ENCODE measurements at regions not wholly inside any gene's neighbourhood (a gene's known extent, or its start where the extent isn't known, plus 50 kb on each side); places are given as distances from the start of the nearest gene placed in this dataset.

DNA sequence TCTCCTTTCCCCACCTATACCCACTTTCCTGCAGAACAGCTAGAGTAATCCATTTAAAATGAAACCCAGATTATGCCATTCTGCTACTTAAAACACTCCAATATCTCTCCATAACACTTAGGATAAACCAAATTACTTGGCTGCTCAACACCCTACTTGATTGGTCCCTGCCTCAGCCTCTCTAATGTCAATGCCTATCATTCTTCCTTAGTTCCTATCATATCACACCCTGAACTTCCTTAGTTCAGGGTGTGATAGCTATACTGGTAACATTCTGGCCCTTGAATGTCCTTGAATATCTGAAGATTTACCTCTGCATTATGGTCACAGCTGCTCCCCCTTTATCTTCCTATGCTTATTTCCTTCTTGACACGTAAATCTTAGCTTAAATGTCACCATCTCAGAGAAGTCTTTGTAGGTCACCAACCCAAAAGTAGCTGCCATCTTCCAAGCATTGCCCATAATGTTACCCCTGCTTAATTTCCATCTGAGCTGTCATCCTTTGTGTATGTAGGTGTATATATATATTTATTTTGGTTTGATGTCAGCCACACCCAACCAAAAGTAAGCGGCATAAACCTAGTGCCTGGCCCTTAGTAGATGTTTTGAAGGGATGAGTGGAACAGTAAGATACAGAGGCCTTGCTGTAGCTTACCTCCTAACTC, 379.8 kb downstream of the PTPRC start:
- Histone ChIP-seq H3K79me2 (ENCODE audit: control insufficient read depth, insufficient read depth, low read length) (no peaks in the 10 kb centered on the region), H3K4me1 (ENCODE audit: control insufficient read depth, insufficient read depth, low read length) (no peaks in the 10 kb centered on the region), H3K36me3 (ENCODE audit: control insufficient read depth in 2 of 2, insufficient read depth in 2 of 2, low read length in 1 of 2) (no peaks in the 10 kb centered on the region), H3K27me3 (replicated peaks in 1 of 2; ENCODE audit: control insufficient read depth in 2 of 2, insufficient read depth in 2 of 2, low read length in 1 of 2) (no peaks in the 10 kb centered on the region), H3K9ac (ENCODE audit: control insufficient read depth, insufficient read depth, low read length) (no peak overlapping the region), H3K4me3 (no peak overlapping the region), H3K4me2 (ENCODE audit: control insufficient read depth, insufficient read depth) (no peak overlapping the region), H3K27ac (ENCODE audit: control insufficient read depth, insufficient read depth) (no peak overlapping the region), H4K20me1 (ENCODE audit: control insufficient read depth, insufficient read depth) (no peaks in the 10 kb centered on the region), H3K9me3 (replicated peaks; ENCODE audit: control insufficient read depth, insufficient read depth, low read length) (no peaks in the 10 kb centered on the region), H2AFZ (ENCODE audit: control insufficient read depth, low read depth, low read length) (no peak overlapping the region)
- ChIA-PET RAD21 (ENCODE audit: unreplicated experiment) (interaction anchor here (1.0 kb wide), 2 partner anchors 9 to 224 kb away, joined by 4 read pairs; no protein-coding TSS in a partner anchor), CTCF (interaction anchor here (1.5 to 3.1 kb wide), 2 partner anchors 10 to 15 kb away, joined by 4 to 12 read pairs; no protein-coding TSS in a partner anchor), SMC1A (ENCODE audit: uncharacterized antibody, unreplicated experiment) (interaction anchor here (0.8 to 1.8 kb wide), 5 partner anchors 9 to 94 kb away, joined by 3 to 9 read pairs (median 4); no protein-coding TSS in a partner anchor), POLR2A (no interaction called here)
- DNase-seq (ENCODE audit: low read depth, low spot score) (no peak), ATAC-seq (no peak), FAIRE-seq (no peak)
- no TSS peak for BruUV-seq (replicated peaks)
- WGBS (ENCODE audit: insufficient coverage, insufficient replicate concordance, low lambda C conversion rate, missing lambda C conversion rate) = 83% methylated on average over 2 of the region's 2 CpGs
- intact Hi-C loops (cut with micrococcal nuclease; ENCODE audit: unreplicated experiment) = no loop called here
- in situ Hi-C loops (cut with MboI) = no loop called here
- no peak for TF ChIP-seq RCOR1 (conservative IDR thresholded peaks at IDR 0.05; ENCODE audit: low read depth, low read length)
- TF ChIP-seq WRNIP1 (IDR thresholded peaks at IDR 0.05; ENCODE audit: borderline replicate concordance, low read depth, low read length) = no peak
- TF ChIP-seq, protein P1, sequence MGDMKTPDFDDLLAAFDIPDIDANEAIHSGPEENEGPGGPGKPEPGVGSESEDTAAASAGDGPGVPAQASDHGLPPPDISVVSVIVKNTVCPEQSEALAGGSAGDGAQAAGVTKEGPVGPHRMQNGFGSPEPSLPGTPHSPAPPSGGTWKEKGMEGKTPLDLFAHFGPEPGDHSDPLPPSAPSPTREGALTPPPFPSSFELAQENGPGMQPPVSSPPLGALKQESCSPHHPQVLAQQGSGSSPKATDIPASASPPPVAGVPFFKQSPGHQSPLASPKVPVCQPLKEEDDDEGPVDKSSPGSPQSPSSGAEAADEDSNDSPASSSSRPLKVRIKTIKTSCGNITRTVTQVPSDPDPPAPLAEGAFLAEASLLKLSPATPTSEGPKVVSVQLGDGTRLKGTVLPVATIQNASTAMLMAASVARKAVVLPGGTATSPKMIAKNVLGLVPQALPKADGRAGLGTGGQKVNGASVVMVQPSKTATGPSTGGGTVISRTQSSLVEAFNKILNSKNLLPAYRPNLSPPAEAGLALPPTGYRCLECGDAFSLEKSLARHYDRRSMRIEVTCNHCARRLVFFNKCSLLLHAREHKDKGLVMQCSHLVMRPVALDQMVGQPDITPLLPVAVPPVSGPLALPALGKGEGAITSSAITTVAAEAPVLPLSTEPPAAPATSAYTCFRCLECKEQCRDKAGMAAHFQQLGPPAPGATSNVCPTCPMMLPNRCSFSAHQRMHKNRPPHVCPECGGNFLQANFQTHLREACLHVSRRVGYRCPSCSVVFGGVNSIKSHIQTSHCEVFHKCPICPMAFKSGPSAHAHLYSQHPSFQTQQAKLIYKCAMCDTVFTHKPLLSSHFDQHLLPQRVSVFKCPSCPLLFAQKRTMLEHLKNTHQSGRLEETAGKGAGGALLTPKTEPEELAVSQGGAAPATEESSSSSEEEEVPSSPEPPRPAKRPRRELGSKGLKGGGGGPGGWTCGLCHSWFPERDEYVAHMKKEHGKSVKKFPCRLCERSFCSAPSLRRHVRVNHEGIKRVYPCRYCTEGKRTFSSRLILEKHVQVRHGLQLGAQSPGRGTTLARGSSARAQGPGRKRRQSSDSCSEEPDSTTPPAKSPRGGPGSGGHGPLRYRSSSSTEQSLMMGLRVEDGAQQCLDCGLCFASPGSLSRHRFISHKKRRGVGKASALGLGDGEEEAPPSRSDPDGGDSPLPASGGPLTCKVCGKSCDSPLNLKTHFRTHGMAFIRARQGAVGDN (IDR thresholded peaks at IDR 0.05) = no peak
- no peak for TF ChIP-seq POLR2A (IDR thresholded peaks at IDR 0.05; ENCODE audit: low read depth, low read length)
- TF ChIP-seq, protein P2, sequence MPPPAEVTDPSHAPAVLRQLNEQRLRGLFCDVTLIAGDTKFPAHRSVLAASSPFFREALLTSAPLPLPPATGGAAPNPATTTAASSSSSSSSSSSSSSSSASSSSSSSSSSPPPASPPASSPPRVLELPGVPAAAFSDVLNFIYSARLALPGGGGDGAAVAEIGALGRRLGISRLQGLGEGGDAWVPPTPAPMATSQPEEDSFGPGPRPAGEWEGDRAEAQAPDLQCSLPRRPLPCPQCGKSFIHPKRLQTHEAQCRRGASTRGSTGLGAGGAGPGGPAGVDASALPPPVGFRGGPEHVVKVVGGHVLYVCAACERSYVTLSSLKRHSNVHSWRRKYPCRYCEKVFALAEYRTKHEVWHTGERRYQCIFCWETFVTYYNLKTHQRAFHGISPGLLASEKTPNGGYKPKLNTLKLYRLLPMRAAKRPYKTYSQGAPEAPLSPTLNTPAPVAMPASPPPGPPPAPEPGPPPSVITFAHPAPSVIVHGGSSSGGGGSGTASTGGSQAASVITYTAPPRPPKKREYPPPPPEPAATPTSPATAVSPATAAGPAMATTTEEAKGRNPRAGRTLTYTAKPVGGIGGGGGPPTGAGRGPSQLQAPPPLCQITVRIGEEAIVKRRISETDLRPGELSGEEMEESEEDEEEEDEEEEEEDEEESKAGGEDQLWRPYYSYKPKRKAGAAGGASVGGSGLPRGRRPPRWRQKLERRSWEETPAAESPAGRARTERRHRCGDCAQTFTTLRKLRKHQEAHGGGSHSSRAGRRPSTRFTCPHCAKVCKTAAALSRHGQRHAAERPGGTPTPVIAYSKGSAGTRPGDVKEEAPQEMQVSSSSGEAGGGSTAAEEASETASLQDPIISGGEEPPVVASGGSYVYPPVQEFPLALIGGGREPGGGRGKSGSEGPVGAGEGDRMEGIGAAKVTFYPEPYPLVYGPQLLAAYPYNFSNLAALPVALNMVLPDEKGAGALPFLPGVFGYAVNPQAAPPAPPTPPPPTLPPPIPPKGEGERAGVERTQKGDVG (CRISPR knock-in tag; IDR thresholded peaks at IDR 0.05) = no peak
- TF ChIP-seq, protein P3, sequence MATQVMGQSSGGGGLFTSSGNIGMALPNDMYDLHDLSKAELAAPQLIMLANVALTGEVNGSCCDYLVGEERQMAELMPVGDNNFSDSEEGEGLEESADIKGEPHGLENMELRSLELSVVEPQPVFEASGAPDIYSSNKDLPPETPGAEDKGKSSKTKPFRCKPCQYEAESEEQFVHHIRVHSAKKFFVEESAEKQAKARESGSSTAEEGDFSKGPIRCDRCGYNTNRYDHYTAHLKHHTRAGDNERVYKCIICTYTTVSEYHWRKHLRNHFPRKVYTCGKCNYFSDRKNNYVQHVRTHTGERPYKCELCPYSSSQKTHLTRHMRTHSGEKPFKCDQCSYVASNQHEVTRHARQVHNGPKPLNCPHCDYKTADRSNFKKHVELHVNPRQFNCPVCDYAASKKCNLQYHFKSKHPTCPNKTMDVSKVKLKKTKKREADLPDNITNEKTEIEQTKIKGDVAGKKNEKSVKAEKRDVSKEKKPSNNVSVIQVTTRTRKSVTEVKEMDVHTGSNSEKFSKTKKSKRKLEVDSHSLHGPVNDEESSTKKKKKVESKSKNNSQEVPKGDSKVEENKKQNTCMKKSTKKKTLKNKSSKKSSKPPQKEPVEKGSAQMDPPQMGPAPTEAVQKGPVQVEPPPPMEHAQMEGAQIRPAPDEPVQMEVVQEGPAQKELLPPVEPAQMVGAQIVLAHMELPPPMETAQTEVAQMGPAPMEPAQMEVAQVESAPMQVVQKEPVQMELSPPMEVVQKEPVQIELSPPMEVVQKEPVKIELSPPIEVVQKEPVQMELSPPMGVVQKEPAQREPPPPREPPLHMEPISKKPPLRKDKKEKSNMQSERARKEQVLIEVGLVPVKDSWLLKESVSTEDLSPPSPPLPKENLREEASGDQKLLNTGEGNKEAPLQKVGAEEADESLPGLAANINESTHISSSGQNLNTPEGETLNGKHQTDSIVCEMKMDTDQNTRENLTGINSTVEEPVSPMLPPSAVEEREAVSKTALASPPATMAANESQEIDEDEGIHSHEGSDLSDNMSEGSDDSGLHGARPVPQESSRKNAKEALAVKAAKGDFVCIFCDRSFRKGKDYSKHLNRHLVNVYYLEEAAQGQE (IDR thresholded peaks at IDR 0.05; ENCODE audit: low read depth, low read length) = no peak
- TF ChIP-seq, protein P4, sequence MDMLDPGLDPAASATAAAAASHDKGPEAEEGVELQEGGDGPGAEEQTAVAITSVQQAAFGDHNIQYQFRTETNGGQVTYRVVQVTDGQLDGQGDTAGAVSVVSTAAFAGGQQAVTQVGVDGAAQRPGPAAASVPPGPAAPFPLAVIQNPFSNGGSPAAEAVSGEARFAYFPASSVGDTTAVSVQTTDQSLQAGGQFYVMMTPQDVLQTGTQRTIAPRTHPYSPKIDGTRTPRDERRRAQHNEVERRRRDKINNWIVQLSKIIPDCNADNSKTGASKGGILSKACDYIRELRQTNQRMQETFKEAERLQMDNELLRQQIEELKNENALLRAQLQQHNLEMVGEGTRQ (IDR thresholded peaks at IDR 0.05; ENCODE audit: borderline replicate concordance, low read depth, low read length) = no peak
- no peak for TF ChIP-seq MTA3 (IDR thresholded peaks at IDR 0.05; ENCODE audit: borderline replicate concordance, low read length)
- TF ChIP-seq ZNF622 (IDR thresholded peaks at IDR 0.05) = no peak
- TF ChIP-seq TBL1XR1 (IDR thresholded peaks at IDR 0.05; ENCODE audit: low read depth, low read length) = no peak
- no peak for TF ChIP-seq PAX8 (IDR thresholded peaks at IDR 0.05)
- no peak for TF ChIP-seq MYC (IDR thresholded peaks at IDR 0.05; ENCODE audit: insufficient read depth, insufficient read length, insufficient replicate concordance, low read length, severe bottlenecking)
- no peak for TF ChIP-seq SMARCA5 (IDR thresholded peaks at IDR 0.05)
